HCT116 (cell line): ENCODE measurements at regions not wholly inside any gene's neighbourhood (a gene's known extent, or its start where the extent isn't known, plus 50 kb on each side); places are given as distances from the start of the nearest gene placed in this dataset.

Experiments used
- ATAC-seq: fragments of 200-7000 bp; cut with Tn5 transposase; 2 replicates; pipeline ENCODE4 v1.9.1; 2020; ENCODE audit warnings: mild to moderate bottlenecking, moderate library complexity
- BruUV-seq: library from RNA; stranded (reverse); fragments of 400-500 nt; replicated peaks from 2 replicates; lab custom pipeline; 2021; lab: Mats Ljungman, UMichigan
- CTCF ChIA-PET: fragments of 300-600 bp; sonication (Branson Sonifier 250); formaldehyde crosslinking; loops from one replicate; lab custom pipeline; 2021; ENCODE audit warnings: antibody characterized with exemption; lab: Charles Lee
- POLR2A ChIA-PET: fragments of 300-600, 350-600 bp; sonication (Branson Sonifier 250); formaldehyde crosslinking; loops from one replicate; lab custom pipeline; 2021; ENCODE audit warnings: antibody characterized with exemption; lab: Charles Lee
- RAD21 ChIA-PET, 2 experiments: fragments of 300-600 bp; sonication (Branson Sonifier 250); formaldehyde crosslinking; loops; one replicate each; lab custom pipeline; 2023; ENCODE audit warnings: low total read pairs in 2 of 2; ENCODE audit not compliant: uncharacterized antibody in 2 of 2, unreplicated experiment in 2 of 2, low non-redundant PET in 1 of 2; lab: Charles Lee
- DNase-seq: peaks from one replicate; pipeline ENCODE4 v3.0.0-alpha.2; 2010; ENCODE audit warnings: low read depth, low spot score
- H2AFZ ChIP-seq: fragments of 200-600 bp; shearing (Covaris generic), sonication (generic); 2 replicates; pipeline ENCODE4 v1.6.1; 2017; ENCODE audit warnings: low read depth, mixed run types, mixed read lengths, antibody characterized with exemption, low read length; ENCODE audit not compliant: poor library complexity, severe bottlenecking
- H3K27ac ChIP-seq: 2 replicates; pipeline ENCODE4 v1.5.1; 2012; ENCODE audit warnings: low read depth, low read length
- H3K27me3 ChIP-seq: fragments of 200-600 bp; sonication (generic); 2 replicates; pipeline ENCODE4 v1.6.1; 2016; ENCODE audit warnings: mixed run types, low read length, mixed read lengths; ENCODE audit not compliant: insufficient read depth
- H3K36me3 ChIP-seq, 2 experiments: fragments of 200-500 bp in 1 of 2; fragments of 200-600 bp in 1 of 2; sonication (Bioruptor generic) in 1 of 2; sonication (generic) in 1 of 2; 2 replicates each; pipeline versions ENCODE4 v1.5.1 to v1.6.1; 2014 to 2016; ENCODE audit warnings: low read length in 2 of 2, inconsistent platforms in 1 of 2, mixed read lengths in 1 of 2, mixed run types in 1 of 2; ENCODE audit not compliant: insufficient read depth in 2 of 2, control insufficient read depth in 1 of 2
- H3K4me1 ChIP-seq, 2 experiments: fragments of 200-600 bp in 1 of 2; sonication (generic) in 1 of 2; 2 replicates each; pipeline versions ENCODE4 v1.5.1 to v1.6.1; 2012 to 2017; ENCODE audit warnings: low read length in 2 of 2, inconsistent platforms in 1 of 2, mild to moderate bottlenecking in 1 of 2, mixed read lengths in 1 of 2, mixed run types in 1 of 2, moderate library complexity in 1 of 2; ENCODE audit not compliant: insufficient read depth in 2 of 2, control insufficient read depth in 1 of 2
- H3K4me2 ChIP-seq: fragments of 200-600 bp; sonication (generic); 2 replicates; pipeline ENCODE4 v1.6.1; 2017; ENCODE audit warnings: mixed run types, low read length, mixed read lengths
- H3K4me3 ChIP-seq, 2 experiments: fragments of 200-600 bp in 1 of 2; sonication (generic) in 1 of 2; replicated peaks in 1 of 2; 2 replicates each; pipeline ENCODE4 v1.5.1; 2011 to 2016; ENCODE audit warnings: low read length in 2 of 2, control low read depth in 1 of 2, low read depth in 1 of 2, mild to moderate bottlenecking in 1 of 2, mixed read lengths in 1 of 2, mixed run types in 1 of 2
- H3K79me2 ChIP-seq: fragments of 200-600 bp; sonication (generic); 2 replicates; pipeline ENCODE4 v1.6.1; 2017; ENCODE audit warnings: mild to moderate bottlenecking, mixed run types, low read length, moderate library complexity, mixed read lengths; ENCODE audit not compliant: insufficient read depth
- H3K9ac ChIP-seq: fragments of 200-600 bp; sonication (generic); 2 replicates; pipeline ENCODE4 v1.6.1; 2016; ENCODE audit warnings: low read length, mixed read lengths
- H3K9me2 ChIP-seq: fragments of 200-600 bp; sonication (generic), shearing (Covaris generic); 2 replicates; pipeline ENCODE4 v1.6.1; 2017; ENCODE audit warnings: mixed run types, mild to moderate bottlenecking, moderate library complexity; ENCODE audit not compliant: insufficient read depth
- H3K9me3 ChIP-seq, 2 experiments: fragments of 200-500 bp in 1 of 2; fragments of 200-600 bp in 1 of 2; sonication (Bioruptor generic) in 1 of 2; sonication (generic) in 1 of 2; 2 replicates each; pipeline ENCODE4 v1.6.1; 2014 to 2017; ENCODE audit warnings: low read length in 2 of 2, mixed read lengths in 2 of 2, inconsistent platforms in 1 of 2, low read depth in 1 of 2, mild to moderate bottlenecking in 1 of 2, mixed run types in 1 of 2, moderate library complexity in 1 of 2; ENCODE audit not compliant: control insufficient read depth in 1 of 2, insufficient read depth in 1 of 2
- H4K20me1 ChIP-seq: fragments of 200-600 bp; sonication (generic), shearing (Covaris generic); 2 replicates; pipeline ENCODE4 v1.6.1; 2017; ENCODE audit warnings: mixed run types, mild to moderate bottlenecking, moderate library complexity; ENCODE audit not compliant: insufficient read depth
- CEBPB ChIP-seq: IDR thresholded peaks from 2 replicates; pipeline ENCODE4 v1.6.1; 2012; ENCODE audit warnings: low read depth
- EZH2 ChIP-seq: fragments of 200-600 bp; sonication (generic); IDR thresholded peaks from 2 replicates; pipeline ENCODE4 v1.6.1; 2017; ENCODE audit warnings: antibody characterized with exemption, mixed run types
- EZH2phosphoT487 ChIP-seq: fragments of 200-600 bp; IDR thresholded peaks from 2 replicates; pipeline ENCODE4 v1.6.1; 2018; ENCODE audit warnings: antibody characterized with exemption, borderline replicate concordance
- FOSL1 ChIP-seq: IDR thresholded peaks from 2 replicates; pipeline ENCODE4 v1.6.1; 2012; ENCODE audit warnings: low read depth
- JUND ChIP-seq: IDR thresholded peaks from 2 replicates; pipeline ENCODE4 v1.6.1; 2012
- POLR2AphosphoS5 ChIP-seq: IDR thresholded peaks from 2 replicates; pipeline ENCODE4 v1.6.1; 2011; ENCODE audit warnings: mild to moderate bottlenecking, low read depth, low read length, moderate library complexity
- SP1 ChIP-seq: IDR thresholded peaks from 2 replicates; pipeline ENCODE4 v1.6.1; 2012; ENCODE audit warnings: low read depth
- YY1 ChIP-seq: IDR thresholded peaks from 2 replicates; pipeline ENCODE4 v1.6.1; 2011; ENCODE audit warnings: low read length, low read depth, moderate library complexity, mild to moderate bottlenecking; ENCODE audit not compliant: insufficient replicate concordance; ENCODE audit errors: extremely low read depth
- ZFX ChIP-seq: fragments of 450-650 bp; IDR thresholded peaks from 2 replicates; pipeline ENCODE4 v1.6.1; 2017
- ZNF274 ChIP-seq: fragments of 200-500 bp; sonication (Bioruptor generic); IDR thresholded peaks from 2 replicates; pipeline ENCODE4 v1.6.1; 2014; ENCODE audit warnings: mild to moderate bottlenecking, low read depth, low read length, inconsistent platforms
- intact Hi-C: fragments of 100-400 bp; cut with micrococcal nuclease; formaldehyde crosslinking; loops from 2 replicates; pipeline ENCODE4 v1.10.0; 2022
- TF ChIP-seq, protein P1 (sequence below): IDR thresholded peaks from 2 replicates; pipeline ENCODE4 v1.6.1; 2012
- TF ChIP-seq, protein P2 (sequence below): IDR thresholded peaks from 2 replicates; pipeline ENCODE4 v1.6.1; 2012
- TF ChIP-seq, protein P3 (sequence below), 3 experiments: fragments of 200-600 bp in 1 of 3; sonication (generic) in 1 of 3; IDR thresholded peaks in 2 of 3; conservative IDR thresholded peaks in 1 of 3; 2 replicates each; pipeline ENCODE4 v1.5.1; 2012 to 2017; ENCODE audit warnings: low read depth in 2 of 3, low read length in 2 of 3, antibody characterized with exemption in 1 of 3, borderline replicate concordance in 1 of 3, control low read depth in 1 of 3, mild to moderate bottlenecking in 1 of 3, mixed read lengths in 1 of 3, mixed run types in 1 of 3, moderate library complexity in 1 of 3; ENCODE audit not compliant: insufficient read depth in 1 of 3
- TF ChIP-seq, protein P4 (sequence below): IDR thresholded peaks from 2 replicates; pipeline ENCODE4 v1.6.1; 2011; ENCODE audit warnings: mild to moderate bottlenecking, low read length, moderate library complexity; ENCODE audit not compliant: insufficient replicate concordance; ENCODE audit errors: extremely low read depth

DNA sequence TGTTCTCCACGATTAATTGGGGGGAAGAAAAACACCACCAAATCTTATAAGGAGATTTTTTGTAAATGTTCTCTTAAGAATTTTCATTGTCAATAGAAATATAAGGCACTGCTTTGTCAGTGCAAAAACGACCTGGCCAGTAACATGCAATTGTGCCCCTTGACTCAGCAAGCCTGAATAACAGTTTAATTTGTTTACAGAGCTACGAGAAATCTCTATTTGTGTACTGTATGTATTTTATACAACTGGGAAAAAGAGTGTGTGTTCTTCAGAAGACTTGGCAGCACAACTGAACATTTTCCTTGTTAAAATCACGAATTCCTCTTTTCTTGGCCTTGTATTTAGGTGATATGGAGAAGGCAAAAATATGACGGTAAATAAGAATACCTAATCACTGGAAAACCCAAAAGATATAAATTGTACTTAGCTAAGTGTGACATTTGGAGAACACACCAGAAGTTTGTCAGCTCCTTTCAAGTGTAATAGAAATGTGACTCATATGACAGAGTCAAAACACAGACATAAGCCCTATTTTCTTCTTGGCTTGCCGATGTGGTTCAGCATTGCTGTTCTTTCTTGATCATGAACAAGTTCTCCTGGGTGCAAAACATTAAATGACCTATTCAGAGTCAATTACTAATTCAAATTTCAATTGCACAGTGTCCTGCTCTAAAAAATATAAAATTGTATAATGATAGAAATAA, 945.0 kb upstream of the INTU start:
- H3K4me1 ChIP-seq, result no peaks in the 10 kb centered on the region
- no peaks in the 10 kb centered on the region for H3K27me3 ChIP-seq
- ChIA-PET CTCF (no interaction called here), POLR2A (no interaction called here)
- H3K79me2 ChIP-seq, result no peaks in the 10 kb centered on the region
- H2AFZ ChIP-seq, result no peak overlapping the region
- intact Hi-C loops, result no loop called here
- no peaks in the 10 kb centered on the region for H3K9me2 ChIP-seq
- no peaks in the 10 kb centered on the region for H4K20me1 ChIP-seq
- H3K9ac ChIP-seq, result no peak overlapping the region
- DNase-seq (no peak), ATAC-seq (no peak)
- H3K27ac ChIP-seq, result no peak overlapping the region
- H3K4me3 ChIP-seq, result no peak overlapping the region
- no TSS peak for BruUV-seq
- TF ChIP-seq, protein P1, sequence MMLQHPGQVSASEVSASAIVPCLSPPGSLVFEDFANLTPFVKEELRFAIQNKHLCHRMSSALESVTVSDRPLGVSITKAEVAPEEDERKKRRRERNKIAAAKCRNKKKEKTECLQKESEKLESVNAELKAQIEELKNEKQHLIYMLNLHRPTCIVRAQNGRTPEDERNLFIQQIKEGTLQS, result no peak
- TF ChIP-seq, protein P2, sequence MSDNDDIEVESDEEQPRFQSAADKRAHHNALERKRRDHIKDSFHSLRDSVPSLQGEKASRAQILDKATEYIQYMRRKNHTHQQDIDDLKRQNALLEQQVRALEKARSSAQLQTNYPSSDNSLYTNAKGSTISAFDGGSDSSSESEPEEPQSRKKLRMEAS, result no peak
- TF ChIP-seq ZNF274, result no peak
- no peak for TF ChIP-seq CEBPB
- TF ChIP-seq POLR2AphosphoS5, result no peak
- no peak for TF ChIP-seq FOSL1
- TF ChIP-seq, all 23 proteins: peak for 0
- Histone ChIP-seq H3K36me3 (no peaks in the 10 kb centered on the region), H3K4me2 (no peak overlapping the region), H3K9me3 (no peaks in the 10 kb centered on the region)
- RAD21 ChIA-PET, result no interaction called here

DNA sequence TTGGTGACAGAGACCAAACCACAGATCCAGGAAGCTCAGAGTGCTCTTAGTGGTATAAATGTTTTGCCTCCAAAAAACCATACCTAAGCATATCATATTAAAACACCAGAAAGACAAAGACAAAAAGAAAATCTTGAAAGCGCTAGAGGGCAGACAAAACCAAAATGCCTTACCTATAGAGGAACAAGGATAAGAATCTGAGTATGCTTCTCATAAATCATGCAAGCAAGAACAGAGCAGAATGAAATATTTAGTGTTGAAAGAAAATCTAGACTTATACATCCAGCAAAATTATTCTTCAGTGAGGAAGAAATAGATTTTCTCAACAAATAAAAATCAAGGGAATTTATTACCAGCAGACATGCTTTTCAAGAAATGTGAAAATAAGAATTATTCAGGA, 941.0 kb upstream of the INTU start:
- BruUV-seq, result no TSS peak
- intact Hi-C loops, result no loop called here
- RAD21 ChIA-PET, result no interaction called here
- Histone ChIP-seq H3K4me3 (no peak overlapping the region), H3K9me2 (no peaks in the 10 kb centered on the region), H3K79me2 (no peaks in the 10 kb centered on the region), H3K4me1 (no peaks in the 10 kb centered on the region), H3K27me3 (no peaks in the 10 kb centered on the region), H3K4me2 (no peak overlapping the region), H4K20me1 (no peaks in the 10 kb centered on the region), H3K27ac (no peak overlapping the region), H2AFZ (no peak overlapping the region), H3K9me3 (no peaks in the 10 kb centered on the region), H3K9ac (no peak overlapping the region), H3K36me3 (no peaks in the 10 kb centered on the region)
- no peak for DNase-seq
- ATAC-seq, result no peak
- CTCF ChIA-PET, result no interaction called here
- TF ChIP-seq, protein P2, result no peak
- no peak for TF ChIP-seq JUND
- no peak for TF ChIP-seq FOSL1
- TF ChIP-seq, protein P3, sequence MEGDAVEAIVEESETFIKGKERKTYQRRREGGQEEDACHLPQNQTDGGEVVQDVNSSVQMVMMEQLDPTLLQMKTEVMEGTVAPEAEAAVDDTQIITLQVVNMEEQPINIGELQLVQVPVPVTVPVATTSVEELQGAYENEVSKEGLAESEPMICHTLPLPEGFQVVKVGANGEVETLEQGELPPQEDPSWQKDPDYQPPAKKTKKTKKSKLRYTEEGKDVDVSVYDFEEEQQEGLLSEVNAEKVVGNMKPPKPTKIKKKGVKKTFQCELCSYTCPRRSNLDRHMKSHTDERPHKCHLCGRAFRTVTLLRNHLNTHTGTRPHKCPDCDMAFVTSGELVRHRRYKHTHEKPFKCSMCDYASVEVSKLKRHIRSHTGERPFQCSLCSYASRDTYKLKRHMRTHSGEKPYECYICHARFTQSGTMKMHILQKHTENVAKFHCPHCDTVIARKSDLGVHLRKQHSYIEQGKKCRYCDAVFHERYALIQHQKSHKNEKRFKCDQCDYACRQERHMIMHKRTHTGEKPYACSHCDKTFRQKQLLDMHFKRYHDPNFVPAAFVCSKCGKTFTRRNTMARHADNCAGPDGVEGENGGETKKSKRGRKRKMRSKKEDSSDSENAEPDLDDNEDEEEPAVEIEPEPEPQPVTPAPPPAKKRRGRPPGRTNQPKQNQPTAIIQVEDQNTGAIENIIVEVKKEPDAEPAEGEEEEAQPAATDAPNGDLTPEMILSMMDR (IDR thresholded peaks at IDR 0.05 in 2 of 3, conservative IDR thresholded peaks at IDR 0.05 in 1 of 3; ENCODE audit: borderline replicate concordance in 1 of 3, insufficient read depth in 1 of 3, low read depth in 2 of 3, low read length in 2 of 3), result no peak
- TF ChIP-seq EZH2, result no peak
- TF ChIP-seq ZFX, result no peak
- no peak for TF ChIP-seq ZNF274
- TF ChIP-seq, protein P4, sequence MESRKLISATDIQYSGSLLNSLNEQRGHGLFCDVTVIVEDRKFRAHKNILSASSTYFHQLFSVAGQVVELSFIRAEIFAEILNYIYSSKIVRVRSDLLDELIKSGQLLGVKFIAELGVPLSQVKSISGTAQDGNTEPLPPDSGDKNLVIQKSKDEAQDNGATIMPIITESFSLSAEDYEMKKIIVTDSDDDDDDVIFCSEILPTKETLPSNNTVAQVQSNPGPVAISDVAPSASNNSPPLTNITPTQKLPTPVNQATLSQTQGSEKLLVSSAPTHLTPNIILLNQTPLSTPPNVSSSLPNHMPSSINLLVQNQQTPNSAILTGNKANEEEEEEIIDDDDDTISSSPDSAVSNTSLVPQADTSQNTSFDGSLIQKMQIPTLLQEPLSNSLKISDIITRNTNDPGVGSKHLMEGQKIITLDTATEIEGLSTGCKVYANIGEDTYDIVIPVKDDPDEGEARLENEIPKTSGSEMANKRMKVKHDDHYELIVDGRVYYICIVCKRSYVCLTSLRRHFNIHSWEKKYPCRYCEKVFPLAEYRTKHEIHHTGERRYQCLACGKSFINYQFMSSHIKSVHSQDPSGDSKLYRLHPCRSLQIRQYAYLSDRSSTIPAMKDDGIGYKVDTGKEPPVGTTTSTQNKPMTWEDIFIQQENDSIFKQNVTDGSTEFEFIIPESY, result no peak
- no peak for TF ChIP-seq SP1
- TF ChIP-seq, protein P1, result no peak
- TF ChIP-seq EZH2phosphoT487, result no peak
- no peak for TF ChIP-seq YY1
- POLR2A ChIA-PET, result no interaction called here
